Psoas muscle (tissue), 7 donors: ENCODE measurements at regions not wholly inside any gene's neighbourhood (a gene's known extent, or its start where the extent isn't known, plus 50 kb on each side); places are given as distances from the start of the nearest gene placed in this dataset.

Experiments used
- ATAC-seq, 4 donors: fragments of 200-7000 bp; cut with Tn5 transposase; one replicate each; pipeline ENCODE4 v1.9.1; 2020; ENCODE audit warnings: moderate library complexity in 3 of 4, mild to moderate bottlenecking in 2 of 4
- DNase-seq, 2 donors: peaks; one replicate each; pipeline ENCODE4 v3.0.0-alpha.2; 2020
- H3K27ac ChIP-seq: fragments of 200-600 bp; one replicate; pipeline ENCODE4 v1.8.0; 2022
- H3K27me3 ChIP-seq, 3 donors: fragments of 200-600 bp in 1 of 3; one replicate each; pipeline versions ENCODE4 v1.6.1 to v1.8.0; 2013 to 2022; ENCODE audit warnings: low read length in 2 of 3, mild to moderate bottlenecking in 2 of 3, moderate library complexity in 1 of 3; ENCODE audit not compliant: insufficient read depth in 3 of 3
- H3K36me3 ChIP-seq, 2 donors: fragments of 200-600 bp in 1 of 2; one replicate each; pipeline versions ENCODE4 v1.6.1 to v1.8.0; 2013 to 2022; ENCODE audit warnings: low read depth in 1 of 2, mild to moderate bottlenecking in 1 of 2, moderate library complexity in 1 of 2; ENCODE audit not compliant: insufficient read depth in 1 of 2
- H3K4me1 ChIP-seq: fragments of 200-600 bp; one replicate; pipeline ENCODE4 v1.8.0; 2022
- H3K4me3 ChIP-seq: fragments of 200-600 bp; one replicate; pipeline ENCODE4 v1.8.0; 2022; ENCODE audit warnings: mild to moderate bottlenecking
- H3K9me3 ChIP-seq: fragments of 200-600 bp; one replicate; pipeline ENCODE4 v1.8.0; 2022
- CTCF ChIP-seq: fragments of 200-600 bp; IDR thresholded peaks from one replicate; pipeline ENCODE4 v1.8.0; 2022; ENCODE audit warnings: antibody characterized with exemption
- WGBS, 3 donors: extraction: QIAGEN DNeasy Blood & Tissue Kit; methylation state at CpG; one replicate each; pipeline versions ENCODE4 v1.1.6 to v1.1.7; 2013; 5-methylcytosine and 5-hydroxymethylcytosine counted together
- intact Hi-C, 2 donors: fragments of 100-400 bp; cut with DNase I; formaldehyde crosslinking; loops; one replicate each; pipeline versions ENCODE4 v1.11.0 to v1.14.2; 2022
- donor health status: healthy with polysubstance abuse.
- donor health status: DM: no; HTN: no; CAD: no; lungs with moderate emphysema.
- donor health status: Bipolar disorder and iron deficiency.
- donor health status: healthy.
- donor health status: DM: yes; HTN: yes; CAD: no.
- donor health status: DM: no; HTN: no; CAD: no.
- donor health status: DM: yes; HTN: yes; CAD: no.

DNA sequence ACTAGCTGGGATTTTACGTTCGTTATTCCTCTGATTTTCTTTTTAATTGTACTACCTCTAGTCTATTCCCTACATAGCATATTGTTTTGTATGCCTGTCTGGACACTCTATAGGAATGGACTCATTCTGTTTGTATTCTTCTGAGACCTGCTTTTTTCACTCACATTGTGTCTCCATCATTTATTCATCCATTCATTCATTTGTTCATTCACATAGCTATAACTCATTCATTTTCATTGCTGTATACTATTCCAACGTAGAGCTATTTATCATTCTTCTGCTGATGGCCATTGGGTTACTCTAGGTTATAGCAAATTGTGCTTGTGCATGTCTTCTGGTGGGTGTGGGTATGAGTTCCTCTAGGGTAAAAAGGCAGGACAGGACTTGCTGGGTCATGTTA lies 74.0 kb upstream of the SLC6A6 start:
- no peak for TF ChIP-seq CTCF
- ATAC-seq (no peak), DNase-seq (no peak)
- WGBS, 3 donors, result 94 to 97% (median 96%) methylated on average over 3 of the region's 3 CpGs
- Histone ChIP-seq H3K27ac (no peak overlapping the region), H3K9me3 (no peaks in the 10 kb centered on the region), H3K4me1 (peaks cover 21% of the 10 kb centered on the region), H3K27me3 (no peaks in the 10 kb centered on the region), H3K4me3 (no peak overlapping the region), H3K36me3 (no peaks in the 10 kb centered on the region)
- intact Hi-C loops, result no loop called here

- Histone ChIP-seq H3K27ac (peak overlapping the region; percentile 38), H3K27me3 (no peaks in the 10 kb centered on the region), H3K4me1 (peaks cover 14% of the 10 kb centered on the region), H3K36me3 (no peaks in the 10 kb centered on the region), H3K9me3 (no peaks in the 10 kb centered on the region), H3K4me3 (no peak overlapping the region)
- 64 to 66% (median 65%) methylated on average over 11 of the region's 11 CpGs for WGBS, 3 donors
- DNase-seq (no peak), ATAC-seq (peak in 2 of 4 donors; percentile 10 to 17)
- intact Hi-C loops, result no loop called here
- no peak for TF ChIP-seq CTCF
Measured at GRCh38 chr3:14329116-14329830, 73.1 kb upstream of the SLC6A6 start.

DNA sequence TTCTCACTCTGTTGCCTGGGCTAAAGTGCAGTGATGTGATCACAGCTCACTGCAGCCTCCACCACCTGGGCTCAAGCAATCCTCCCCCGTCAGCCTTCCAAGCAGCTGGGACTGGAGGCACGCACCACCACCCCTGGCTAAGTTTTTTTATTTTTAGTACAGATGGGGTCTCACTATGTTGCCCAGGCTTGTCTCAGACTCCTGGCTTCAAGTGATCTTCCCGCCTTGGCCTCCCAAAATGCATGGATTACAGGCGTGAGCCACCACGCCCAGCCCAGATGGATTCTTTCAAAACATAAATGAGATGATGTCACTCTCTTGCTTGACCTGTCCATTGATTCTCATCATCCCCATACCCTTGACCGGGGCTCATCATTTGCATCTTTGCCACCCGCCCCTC lies 72.6 kb upstream of the SLC6A6 start:
- peaks cover 12% of the 10 kb centered on the region for H3K4me1 ChIP-seq
- peak overlapping the region; percentile 38 for H3K27ac ChIP-seq
- no peaks in the 10 kb centered on the region for H3K27me3 ChIP-seq
- no peaks in the 10 kb centered on the region for H3K9me3 ChIP-seq
- no peak overlapping the region for H3K4me3 ChIP-seq
- ATAC-seq, result no peak
- intact Hi-C loops, result no loop called here
- DNase-seq, result no peak
- 88 to 96% (median 89%) methylated on average over 7 of the region's 7 CpGs for WGBS, 3 donors
- no peak for TF ChIP-seq CTCF
- no peaks in the 10 kb centered on the region for H3K36me3 ChIP-seq

DNA sequence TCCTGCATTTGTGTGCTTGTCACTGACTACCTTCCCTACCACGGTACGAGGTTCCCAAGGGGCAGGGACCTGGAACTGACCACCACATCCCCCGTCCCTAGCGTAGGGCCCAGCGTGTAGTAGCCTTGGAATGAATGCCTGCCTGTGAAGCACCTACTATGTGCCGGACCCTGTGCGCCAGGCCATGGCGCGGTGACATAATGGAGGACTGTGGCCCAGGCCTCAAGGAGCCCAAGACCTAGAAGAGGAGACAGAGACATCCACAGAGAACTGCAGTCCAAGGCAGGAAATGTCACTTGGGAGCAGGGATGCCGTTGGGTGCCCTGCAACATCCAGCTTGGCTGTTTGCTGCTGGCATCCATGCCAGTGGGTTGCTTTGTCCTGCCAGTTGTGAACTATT lies 71.9 kb upstream of the SLC6A6 start:
- TF ChIP-seq CTCF, result no peak
- Histone ChIP-seq H3K9me3 (no peaks in the 10 kb centered on the region), H3K27ac (no peak overlapping the region), H3K36me3 (no peaks in the 10 kb centered on the region), H3K27me3 (no peaks in the 10 kb centered on the region), H3K4me1 (peaks cover 12% of the 10 kb centered on the region), H3K4me3 (no peak overlapping the region)
- ATAC-seq, result no peak
- 90 to 92% (median 91%) methylated on average over 10 of the region's 10 CpGs for WGBS, 3 donors
- intact Hi-C loops, result no loop called here
- no peak for DNase-seq

GRCh38 chr3:14331251-14331650 lies 71.2 kb upstream of the SLC6A6 start:
- intact Hi-C loops, result no loop called here
- 92 to 93% (median 93%) methylated on average over 6 of the region's 6 CpGs for WGBS, 3 donors
- TF ChIP-seq CTCF, result no peak

More at GRCh38 chr3:14331251-14331650, 71.2 kb upstream of the SLC6A6 start:
- H3K27ac ChIP-seq, result no peak overlapping the region
- peaks cover 14% of the 10 kb centered on the region for H3K4me1 ChIP-seq
- no peaks in the 10 kb centered on the region for H3K9me3 ChIP-seq
- ATAC-seq (no peak), DNase-seq (no peak)
- H3K27me3 ChIP-seq, result no peaks in the 10 kb centered on the region
- no peaks in the 10 kb centered on the region for H3K36me3 ChIP-seq
- H3K4me3 ChIP-seq, result no peak overlapping the region
